HG03520 (cell line): ENCODE measurements at regions not wholly inside any gene's neighbourhood (a gene's known extent, or its start where the extent isn't known, plus 50 kb on each side); places are given as distances from the start of the nearest gene placed in this dataset.
"Not testable (repeated sequence)": the region's sequence is repeated elsewhere in the genome, so short reads cannot be mapped to it uniquely, and the experiment has no call there.

Source experiments
- ATAC-seq: cut with Tn5 transposase; IDR thresholded peaks from one replicate; pipeline ENCODE4 v1.9.1; 2021; ENCODE audit warnings: mild to moderate bottlenecking, moderate library complexity; ENCODE audit not compliant: unreplicated experiment

DNA sequence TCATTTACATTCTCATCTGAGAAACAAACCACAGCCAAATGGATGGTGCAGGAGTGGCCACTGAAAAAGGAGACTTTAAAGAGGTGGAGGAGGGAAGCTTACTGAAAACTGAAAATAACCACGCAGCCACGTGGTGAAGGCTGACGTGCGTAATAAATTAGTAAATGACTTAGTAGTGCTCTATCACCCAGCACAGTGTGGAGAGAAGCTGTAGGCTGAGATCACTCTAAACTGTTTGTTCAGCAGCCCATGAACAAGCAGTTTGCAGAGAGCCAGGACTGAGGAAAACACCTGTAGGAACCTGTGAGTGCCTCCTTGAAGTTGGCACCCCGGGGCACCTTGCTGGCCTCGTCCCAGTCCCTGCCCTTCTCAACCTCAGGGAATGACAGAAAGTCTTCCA lies 193.0 kb downstream of the TXNL1 start:
- no peak for ATAC-seq

DNA sequence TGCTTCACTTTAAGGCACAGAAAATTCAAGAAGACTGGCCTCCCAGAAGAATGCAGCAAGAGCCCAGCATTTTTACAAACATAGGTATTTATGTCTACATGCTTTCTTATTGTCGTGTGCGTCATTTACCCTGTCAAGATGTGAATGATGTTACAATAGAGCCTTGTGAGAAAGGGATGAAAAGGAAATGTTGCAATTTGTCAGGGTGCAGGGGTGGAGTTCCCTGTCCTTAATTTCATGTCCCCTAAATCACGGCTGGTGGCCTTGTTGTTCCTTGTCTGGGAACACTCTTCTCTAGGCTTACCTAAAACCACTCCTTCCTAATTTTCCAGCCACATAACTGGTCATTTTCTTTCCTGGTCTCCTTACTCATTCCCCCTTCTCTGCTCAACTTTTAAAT lies 194.2 kb downstream of the TXNL1 start:
- ATAC-seq: no peak

DNA sequence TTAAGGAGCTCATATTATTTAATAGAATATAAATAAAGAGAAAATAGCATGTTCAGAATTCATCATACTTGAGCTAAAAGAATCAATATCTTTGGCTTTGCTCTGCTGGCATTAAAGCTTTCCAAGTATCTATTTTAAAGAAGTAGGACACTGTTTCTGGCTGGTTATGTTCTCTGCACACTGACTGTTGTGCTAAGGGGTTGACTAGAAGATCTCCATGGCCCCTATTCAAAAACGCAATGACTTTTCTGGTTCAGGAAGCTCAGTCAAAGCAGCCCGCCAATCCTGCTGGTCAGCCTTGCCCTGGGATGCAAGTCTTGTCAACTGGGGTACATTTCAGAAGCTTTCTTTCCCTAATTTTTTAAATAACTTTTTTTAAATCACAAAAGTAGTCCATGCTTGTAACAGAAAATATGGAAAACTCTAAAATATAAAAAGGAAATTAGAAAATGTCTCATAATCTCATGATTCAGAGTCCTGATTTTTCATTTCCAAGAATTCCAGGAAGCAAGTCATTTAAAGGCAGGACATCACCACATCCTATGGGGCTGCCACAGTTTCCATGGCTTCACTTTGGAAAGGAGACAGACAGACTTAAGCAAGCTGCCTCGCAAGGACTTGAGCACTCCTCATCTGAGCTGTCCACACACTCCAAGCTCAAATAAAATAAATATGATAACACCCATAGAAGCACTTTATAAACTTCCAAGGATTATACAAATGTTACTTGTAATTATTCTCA lies 195.1 kb downstream of the TXNL1 start:
- no peak for ATAC-seq

DNA sequence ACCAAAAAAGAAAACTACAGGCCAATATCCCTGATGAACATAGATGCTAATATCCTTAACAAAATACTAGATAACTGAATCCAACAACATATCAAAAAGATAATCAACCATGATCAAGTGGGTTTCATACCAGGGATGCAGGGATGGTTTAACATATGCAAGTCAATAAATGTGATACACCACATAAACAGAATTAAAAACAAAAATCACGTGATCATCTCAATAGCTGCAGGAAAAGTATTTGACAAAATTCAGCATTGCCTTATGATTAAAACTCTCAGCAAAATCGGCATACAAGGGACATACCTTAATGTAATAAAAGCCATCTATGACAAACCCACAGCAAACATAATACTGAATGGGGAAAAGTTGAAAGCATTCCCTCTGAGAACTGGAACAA lies 199.9 kb downstream of the TXNL1 start:
- ATAC-seq: not testable (repeated sequence)

DNA sequence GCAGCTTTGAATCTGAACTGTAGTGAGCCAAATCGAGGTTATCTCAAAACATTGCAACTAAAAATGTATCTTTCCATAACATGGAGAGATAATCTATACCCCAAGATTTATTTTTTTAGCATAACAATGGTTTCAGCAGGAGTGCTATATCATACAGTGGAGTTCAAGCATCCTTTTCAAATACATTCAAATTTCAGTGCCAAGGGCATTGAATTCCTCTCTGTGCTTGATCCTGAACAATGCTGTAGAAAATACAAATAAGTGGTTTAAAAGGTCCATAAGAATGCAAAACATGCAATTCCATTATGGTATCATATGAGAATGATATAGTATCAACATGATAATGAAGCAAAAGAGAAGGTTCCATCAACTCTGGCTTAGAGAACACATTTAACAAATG lies 201.7 kb downstream of the TXNL1 start:
- no peak for ATAC-seq

DNA sequence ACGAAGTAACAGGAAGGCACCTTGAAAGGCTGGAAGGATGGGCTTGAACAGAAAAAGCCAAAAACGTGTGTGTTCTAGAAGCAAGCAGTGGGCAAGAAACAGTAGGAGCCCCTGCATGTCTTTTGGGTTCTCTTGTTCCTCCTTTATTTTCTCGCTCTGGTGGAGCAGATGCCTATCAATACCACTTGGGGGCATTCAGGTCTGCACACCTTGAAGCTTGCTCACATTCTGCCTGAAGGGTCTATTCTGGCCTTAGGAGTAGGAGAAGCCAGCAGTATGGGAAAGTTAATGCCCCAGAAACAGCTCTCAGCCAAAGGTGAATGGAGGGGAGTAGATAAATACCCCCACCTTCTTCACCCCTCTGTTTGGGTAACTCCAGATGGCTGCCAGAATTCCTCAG lies 204.5 kb downstream of the TXNL1 start:
- no peak for ATAC-seq

DNA sequence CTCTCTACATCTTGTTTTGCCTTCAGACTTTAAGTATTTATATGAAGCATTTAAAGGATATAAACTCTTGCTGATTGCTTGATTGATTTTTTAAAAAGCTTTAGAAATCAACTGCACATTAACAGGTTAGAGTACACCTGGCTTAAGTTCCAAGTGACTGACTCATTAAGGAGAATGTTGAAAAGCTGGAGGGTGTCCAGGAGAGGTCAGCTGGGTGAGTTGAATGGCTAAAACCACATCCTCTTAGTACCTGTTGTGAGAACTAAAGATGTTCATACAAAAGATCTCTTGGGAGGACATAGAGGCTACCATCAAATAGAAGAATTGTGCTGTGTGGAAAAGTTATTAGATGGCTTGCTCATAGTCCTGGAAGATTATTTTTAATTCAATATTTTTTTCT lies 206.8 kb downstream of the TXNL1 start:
- no peak for ATAC-seq

DNA sequence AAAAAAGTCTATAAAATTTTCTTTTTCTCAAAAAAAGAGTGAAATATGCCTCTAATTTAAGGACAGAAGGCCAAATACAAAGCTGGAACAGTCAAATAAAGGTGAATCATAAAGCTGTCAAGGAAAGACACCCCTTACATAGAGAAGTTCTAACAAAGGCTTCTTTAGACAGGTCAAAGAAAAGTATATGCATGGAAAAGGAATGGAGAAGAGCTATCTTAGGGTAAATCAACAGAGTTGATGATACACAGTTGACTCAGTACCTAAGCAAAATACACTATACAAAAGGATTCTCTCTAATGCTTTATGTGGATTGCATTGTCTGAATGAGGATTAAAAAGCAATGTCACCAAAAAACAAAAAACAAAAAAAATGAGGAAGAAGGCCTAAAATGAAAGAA lies 214.8 kb downstream of the TXNL1 start:
- no peak for ATAC-seq

DNA sequence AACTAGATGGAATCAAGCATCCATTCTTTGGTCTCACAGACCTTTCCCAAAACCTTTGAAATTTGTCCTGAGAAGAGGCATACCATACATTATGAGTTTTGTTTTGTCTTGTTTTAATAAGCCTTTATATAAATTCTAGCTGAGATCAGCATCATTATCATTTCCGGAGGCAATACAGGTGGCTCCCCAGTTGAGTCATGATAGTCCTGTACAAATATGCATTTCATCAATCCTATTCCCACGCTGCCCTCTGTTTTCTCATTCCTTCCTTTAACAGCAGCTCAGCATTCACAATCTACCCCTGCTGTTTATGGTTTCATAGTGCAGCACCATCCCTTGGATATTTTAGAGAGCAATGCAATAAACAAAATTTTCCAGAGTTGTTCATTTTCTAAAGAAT lies 216.7 kb downstream of the TXNL1 start:
- ATAC-seq: no peak

DNA sequence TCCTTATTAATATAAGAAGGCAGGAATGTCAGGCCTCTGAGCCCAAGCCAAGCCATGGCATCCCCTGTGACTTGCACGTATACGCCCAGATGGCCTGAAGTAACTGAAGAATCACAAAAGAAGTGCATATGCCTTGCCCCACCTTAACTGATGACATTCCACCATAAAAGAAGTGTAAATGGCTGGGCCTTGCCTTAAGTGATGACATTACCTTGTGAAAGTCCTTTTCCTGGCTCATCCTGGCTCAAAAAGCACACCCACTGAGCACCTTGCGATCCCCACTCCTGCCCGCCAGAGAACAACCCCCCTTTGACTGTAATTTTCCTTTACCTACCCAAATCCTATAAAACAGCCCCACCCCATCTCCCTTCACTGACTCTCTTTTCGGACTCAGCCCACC lies 217.5 kb downstream of the TXNL1 start:
- ATAC-seq: not testable (repeated sequence)

DNA sequence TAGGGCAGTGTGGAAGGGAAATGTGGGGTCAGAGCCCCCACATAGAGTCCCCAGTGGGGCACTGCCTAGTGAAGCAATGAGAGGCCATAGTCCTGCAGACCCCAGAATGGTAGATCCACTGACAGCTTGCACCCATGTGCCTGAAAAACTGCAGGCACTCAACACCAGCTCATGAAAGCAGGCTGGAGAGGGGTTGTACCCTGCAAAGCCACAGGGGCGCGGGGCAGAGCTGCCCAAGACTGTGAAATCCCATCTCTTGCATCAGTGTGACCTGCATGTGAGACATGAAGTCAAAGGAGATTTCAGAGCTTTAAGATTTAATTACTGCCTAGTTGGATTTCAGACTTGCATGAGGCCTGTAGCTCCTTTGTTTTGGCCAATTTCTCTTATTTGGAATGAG lies 224.0 kb downstream of the TXNL1 start:
- ATAC-seq: no peak

DNA sequence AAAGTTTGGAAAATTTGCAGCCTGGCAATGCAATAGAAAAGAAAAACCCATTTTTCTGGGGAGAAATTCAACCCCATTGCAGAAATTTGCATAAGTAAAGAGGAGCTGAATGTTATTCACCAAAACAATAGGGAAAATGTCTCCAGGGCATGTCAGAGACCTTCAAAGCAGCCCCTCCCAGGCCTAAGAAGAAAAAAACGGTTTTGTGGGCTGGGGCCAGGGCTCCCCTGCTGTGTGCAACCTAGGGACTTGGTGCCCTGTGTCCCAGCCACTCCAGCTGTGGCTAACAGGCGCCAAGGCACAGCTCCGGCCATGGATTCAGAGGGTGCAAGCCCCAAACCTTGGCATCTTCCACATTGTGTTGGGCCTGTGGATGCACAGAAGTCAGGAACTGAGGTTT lies 224.5 kb downstream of the TXNL1 start:
- no peak for ATAC-seq

DNA sequence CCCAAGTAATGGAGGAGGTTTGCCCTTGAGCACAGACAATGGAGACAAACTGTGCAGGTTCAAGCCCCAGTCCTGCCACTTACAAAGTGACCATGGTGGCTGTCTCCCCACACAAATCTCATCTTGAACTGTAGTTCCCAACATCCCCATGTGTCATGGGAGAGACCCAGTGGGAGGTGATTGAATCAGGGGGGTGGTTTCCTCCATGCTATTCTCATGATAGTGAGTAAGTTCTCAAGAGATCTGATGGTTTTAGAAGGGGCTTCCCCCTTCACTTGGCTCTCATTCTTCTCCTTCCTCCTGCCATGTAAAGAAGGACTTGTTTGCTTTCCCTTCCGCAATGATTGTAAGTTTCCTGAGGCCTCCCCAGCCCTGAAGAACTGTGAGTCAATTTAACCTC lies 225.4 kb downstream of the TXNL1 start:
- ATAC-seq: no peak

DNA sequence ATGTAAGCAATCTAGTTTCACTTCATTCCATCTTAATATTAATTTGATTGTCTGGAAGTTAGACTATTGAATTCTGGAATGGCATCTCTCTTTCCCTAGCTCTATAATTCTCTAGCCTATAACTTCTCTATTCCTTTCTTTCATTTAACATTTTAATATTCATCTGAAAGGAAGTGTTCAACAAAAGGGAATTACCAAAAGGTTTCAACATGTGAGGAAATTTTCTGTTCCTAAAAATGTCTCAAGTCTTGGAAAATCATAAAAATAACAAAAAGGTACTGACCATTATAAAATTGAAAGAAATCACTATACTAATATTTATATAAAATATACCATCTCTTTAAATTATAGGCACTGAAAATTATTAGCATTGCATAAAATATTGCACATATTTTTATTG lies 228.7 kb downstream of the TXNL1 start:
- ATAC-seq: no peak

DNA sequence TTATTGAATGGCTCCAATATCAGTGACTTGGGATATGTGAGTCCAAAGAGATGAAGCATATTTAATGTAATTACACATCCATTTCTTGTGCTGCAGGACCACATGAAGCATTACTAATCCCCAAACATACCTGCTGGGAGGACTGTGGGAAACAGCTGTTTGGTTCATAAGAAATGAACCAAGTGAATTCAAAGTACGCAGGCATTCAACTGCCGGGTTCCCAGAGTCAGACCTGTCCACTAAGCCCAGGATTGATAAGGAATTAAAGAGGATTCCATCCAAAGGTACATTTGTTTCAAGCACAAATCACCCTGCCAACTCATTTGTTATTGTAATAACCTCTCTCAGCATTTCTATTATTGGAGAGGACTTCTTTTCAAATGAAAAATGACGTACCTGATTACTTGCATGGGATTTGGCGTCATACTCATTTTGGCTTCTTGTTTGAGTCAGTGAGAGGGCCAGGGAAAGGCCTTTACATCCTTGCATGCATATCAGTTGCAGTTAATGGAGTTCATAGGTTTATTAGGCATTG lies 230.7 kb downstream of the TXNL1 start:
- no peak for ATAC-seq

DNA sequence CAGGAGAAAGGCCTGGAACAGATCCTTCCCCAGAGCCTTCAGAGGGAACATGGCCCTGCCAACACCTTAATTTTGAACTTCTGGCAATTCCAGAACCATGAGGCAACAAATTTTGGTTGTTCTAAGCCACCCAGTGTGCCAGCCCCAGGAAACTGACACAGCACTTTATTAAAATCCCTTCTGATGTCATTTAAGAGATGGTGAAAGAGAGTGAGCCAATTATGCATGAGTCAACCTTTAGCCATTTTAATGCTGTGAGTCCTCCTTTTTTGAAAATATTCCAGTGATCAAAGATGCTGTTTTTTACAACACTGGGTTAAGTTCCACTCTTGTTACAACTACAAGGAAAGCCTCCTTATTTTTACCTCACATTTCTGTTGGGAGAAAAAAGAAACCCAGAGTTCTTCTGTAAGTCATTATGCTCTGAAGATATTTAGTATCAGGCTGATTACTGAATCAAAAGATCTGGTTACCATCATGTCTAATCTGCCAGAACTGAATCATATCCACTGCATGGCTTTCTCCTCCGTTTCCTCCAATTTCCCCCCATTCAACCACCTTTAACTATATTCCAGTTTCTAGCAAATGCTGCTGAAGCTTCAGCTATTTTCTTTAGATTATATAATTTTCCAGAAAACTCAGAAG lies 235.4 kb downstream of the TXNL1 start:
- ATAC-seq: no peak

DNA sequence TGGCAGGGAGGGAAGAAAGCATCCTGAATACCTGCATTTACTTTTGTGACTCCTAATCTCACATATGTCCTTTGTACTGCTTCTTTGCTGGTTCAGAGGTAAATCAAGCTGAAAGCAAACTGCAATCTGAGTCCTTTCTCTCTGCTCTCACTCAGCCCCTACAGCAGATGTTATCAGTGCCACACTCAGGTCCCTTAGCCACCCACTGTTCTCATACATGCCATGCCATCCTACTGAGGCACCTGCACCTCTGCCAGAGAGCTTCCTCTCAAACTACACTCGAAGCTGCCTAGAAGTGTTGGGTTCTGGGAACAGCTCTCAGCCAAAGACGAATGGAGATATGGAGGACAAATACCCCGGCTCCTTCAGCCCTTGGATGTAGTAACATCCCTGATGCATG lies 244.5 kb downstream of the TXNL1 start:
- no peak for ATAC-seq

DNA sequence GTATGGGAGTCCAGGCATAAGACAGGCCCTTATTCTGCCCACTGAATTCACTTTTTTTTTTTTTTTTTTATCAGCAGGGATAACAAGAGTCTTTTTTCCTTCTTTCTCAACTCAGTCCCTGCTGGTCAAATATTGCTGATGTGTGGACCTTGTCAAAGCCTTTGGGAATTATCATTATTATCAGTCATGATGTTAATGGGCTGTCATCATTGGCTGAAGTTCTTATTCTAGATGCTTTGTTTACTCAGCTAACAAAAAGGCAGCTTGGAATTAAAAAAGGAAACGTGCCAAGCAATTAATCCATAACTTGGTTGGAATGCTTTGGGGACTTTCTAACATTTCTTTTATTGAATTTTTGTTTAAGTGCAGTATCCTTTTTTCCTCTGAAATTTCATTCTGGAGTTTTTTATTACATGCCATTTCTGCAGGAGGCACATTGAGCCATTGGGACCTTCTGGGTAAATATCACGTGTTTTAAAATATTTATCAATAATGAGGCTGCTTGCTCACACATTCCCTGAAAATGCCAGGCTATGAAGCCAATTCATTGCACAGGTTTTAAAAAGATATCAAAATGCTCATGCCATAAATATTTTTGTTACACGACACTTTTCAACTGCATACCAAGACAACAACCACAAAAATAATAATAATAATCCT lies 246.3 kb downstream of the TXNL1 start:
- ATAC-seq: no peak

DNA sequence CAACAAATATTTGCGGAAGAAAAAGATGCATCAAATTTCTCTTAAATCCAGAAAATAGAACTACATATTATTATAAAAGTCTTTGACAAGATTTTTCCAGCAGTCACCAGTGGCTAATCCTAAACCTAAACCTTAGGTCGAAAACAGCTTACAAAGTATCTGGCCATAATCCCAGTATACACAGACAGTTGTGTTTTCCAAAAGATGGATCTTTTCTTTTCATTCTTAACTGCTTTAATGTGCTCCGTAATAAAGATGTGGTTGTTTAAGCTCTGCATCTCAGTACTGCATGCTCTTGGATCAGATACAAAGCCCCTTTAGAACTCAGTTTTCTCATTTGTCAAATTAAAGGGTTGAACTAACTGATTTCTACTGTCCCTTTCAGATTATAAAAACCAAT lies 247.8 kb downstream of the TXNL1 start:
- ATAC-seq: no peak

DNA sequence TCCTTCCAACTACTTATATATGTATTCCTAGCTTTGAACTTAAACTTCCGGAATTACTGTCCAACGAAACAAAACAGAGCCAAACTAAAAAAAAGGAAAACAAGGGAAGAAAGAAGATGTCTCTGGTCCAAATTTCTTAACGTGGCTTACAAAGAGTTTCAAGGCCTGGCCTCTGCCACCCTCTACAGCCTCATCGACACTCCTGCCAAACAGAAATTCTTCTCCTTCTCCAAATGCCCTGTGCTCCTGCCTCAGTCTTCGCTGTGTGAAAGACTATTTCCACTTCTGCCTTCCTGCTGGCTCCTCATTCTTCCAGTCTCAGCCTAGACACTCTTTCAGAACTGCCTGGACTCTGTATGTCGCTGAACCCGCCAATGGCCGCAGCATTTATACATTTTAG lies 249.2 kb downstream of the TXNL1 start:
- ATAC-seq: no peak

DNA sequence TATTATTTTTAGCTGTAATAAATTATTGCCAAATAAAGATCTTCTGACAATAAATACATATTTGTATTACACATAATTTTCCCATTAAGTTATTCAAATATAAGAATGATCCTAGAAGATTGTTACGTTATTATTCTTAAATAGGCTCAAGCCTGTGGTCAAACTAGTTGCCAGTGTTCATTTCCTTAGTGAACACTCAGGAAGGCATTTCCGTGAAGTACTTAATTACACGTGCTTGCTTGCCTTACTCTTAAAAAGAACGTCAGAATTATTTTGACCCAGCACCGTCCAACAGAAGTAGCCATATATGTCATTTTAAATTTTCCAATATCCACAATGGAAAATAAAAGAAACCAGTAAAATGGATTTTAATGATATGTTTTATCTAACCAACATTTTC lies 249.8 kb downstream of the TXNL1 start:
- no peak for ATAC-seq

DNA sequence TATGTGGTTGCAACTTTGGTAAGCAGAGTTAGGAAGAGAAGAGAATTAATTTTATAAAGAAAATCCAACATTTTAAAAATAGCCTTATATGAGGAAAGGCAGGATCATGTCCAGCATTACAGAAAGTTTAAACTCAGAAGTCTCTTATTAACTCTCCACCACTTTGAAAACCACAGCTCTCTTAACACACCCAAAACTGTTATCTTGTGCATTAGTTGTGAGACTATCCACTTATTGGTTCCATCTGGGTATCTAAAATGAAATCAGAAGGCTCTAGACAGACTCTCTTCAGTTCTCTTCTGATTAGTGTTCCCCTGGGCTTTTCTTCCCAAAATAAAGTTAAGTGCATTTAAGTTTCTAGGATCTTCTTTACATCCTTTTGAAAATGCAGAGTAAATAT lies 251.5 kb downstream of the TXNL1 start:
- no peak for ATAC-seq
